ENCODE measurements at regions not wholly inside any gene's neighbourhood (a gene's known extent, or its start where the extent isn't known, plus 50 kb on each side); places are given as distances from the start of the nearest gene placed in this dataset.

GRCh38 chr4:130632731-130633604 is 1537.0 kb downstream of the C4orf33 start:
- DNase-seq (ENCODE audit: low read depth), result no peak
- no peak overlapping the region for H3K4me3 ChIP-seq (ENCODE audit: control insufficient read depth, low read depth, low read length)
- no peak for TF ChIP-seq CTCF (IDR thresholded peaks at IDR 0.05; ENCODE audit: control insufficient read depth, insufficient read depth, low read depth, low read length, missing control alignments)

GRCh38 chr4:130636486-130636885 is 1540.5 kb downstream of the C4orf33 start:
- DNase-seq (ENCODE audit: low read depth), result no peak

GRCh38 chr4:130640592-130640991 is 1544.6 kb downstream of the C4orf33 start:
- no peak for TF ChIP-seq CTCF (IDR thresholded peaks at IDR 0.05; ENCODE audit: control insufficient read depth, insufficient read depth, low read depth, low read length, missing control alignments)
- no peak overlapping the region for H3K4me3 ChIP-seq (ENCODE audit: control insufficient read depth, low read depth, low read length)
- no peak for DNase-seq (ENCODE audit: low read depth)

More at GRCh38 chr4:130636486-130636885, 1540.5 kb downstream of the C4orf33 start:
- H3K4me3 ChIP-seq (ENCODE audit: control insufficient read depth, low read depth, low read length), result no peak overlapping the region
- TF ChIP-seq CTCF (IDR thresholded peaks at IDR 0.05; ENCODE audit: control insufficient read depth, insufficient read depth, low read depth, low read length, missing control alignments), result no peak

- DNase-seq (ENCODE audit: low read depth), result no peak
- TF ChIP-seq CTCF (IDR thresholded peaks at IDR 0.05; ENCODE audit: control insufficient read depth, insufficient read depth, low read depth, low read length, missing control alignments), result no peak
- H3K4me3 ChIP-seq (ENCODE audit: control insufficient read depth, low read depth, low read length), result no peak overlapping the region
These were observed 1550.9 kb downstream of the C4orf33 start for GRCh38 chr4:130646886-130647285.

- no peak overlapping the region for H3K4me3 ChIP-seq (ENCODE audit: control insufficient read depth, low read depth, low read length)
- DNase-seq (ENCODE audit: low read depth), result no peak
- no peak for TF ChIP-seq CTCF (IDR thresholded peaks at IDR 0.05; ENCODE audit: control insufficient read depth, insufficient read depth, low read depth, low read length, missing control alignments)
These were observed 1552.6 kb downstream of the C4orf33 start for GRCh38 chr4:130648570-130648969.

GRCh38 chr4:130653842-130654241 is 1557.9 kb downstream of the C4orf33 start:
- no peak overlapping the region for H3K4me3 ChIP-seq (ENCODE audit: control insufficient read depth, low read depth, low read length)
- DNase-seq (ENCODE audit: low read depth), result no peak
- TF ChIP-seq CTCF (IDR thresholded peaks at IDR 0.05; ENCODE audit: control insufficient read depth, insufficient read depth, low read depth, low read length, missing control alignments), result no peak
